PC-3 (cell line): ENCODE measurements at regions not wholly inside any gene's neighbourhood (a gene's known extent, or its start where the extent isn't known, plus 50 kb on each side); places are given as distances from the start of the nearest gene placed in this dataset.
"Not testable (repeated sequence)": the region's sequence is repeated elsewhere in the genome, so short reads cannot be mapped to it uniquely, and the experiment has no call there.

ENCODE experiments used
- CTCF ChIP-seq: fragments of 300-600 bp; sonication (generic); conservative IDR thresholded peaks from 2 replicates; pipeline ENCODE4 v1.5.1; 2017; ENCODE audit warnings: antibody characterized with exemption, low read depth, mild to moderate bottlenecking, low read length
- EZH2 ChIP-seq: fragments of 300-600 bp; sonication (generic); IDR thresholded peaks from one replicate; pipeline ENCODE4 v1.6.1; 2017; ENCODE audit warnings: antibody characterized with exemption, mild to moderate bottlenecking, low read length; ENCODE audit not compliant: unreplicated experiment
- EZH2phosphoT487 ChIP-seq: fragments of 300-600 bp; sonication (generic); IDR thresholded peaks from 2 replicates; pipeline ENCODE4 v1.6.1; 2018; ENCODE audit warnings: mild to moderate bottlenecking, antibody characterized with exemption, low read length, borderline replicate concordance

GRCh38 chr2:8613207-8613999 is 68.5 kb upstream of the ID2 start:
- not testable (repeated sequence) for TF ChIP-seq CTCF, EZH2, EZH2phosphoT487
